Stimulated activated CD4-positive, alpha-beta T cell treated with anti-CD3 and anti-CD28 coated beads, Interleukin-12 subunit alpha, Interleukin-12 subunit beta, amount 100 ng/mL, for 48 hours (primary cell): ENCODE measurements at regions not wholly inside any gene's neighbourhood (a gene's known extent, or its start where the extent isn't known, plus 50 kb on each side); places are given as distances from the start of the nearest gene placed in this dataset.
"Not testable (repeated sequence)": the region's sequence is repeated elsewhere in the genome, so short reads cannot be mapped to it uniquely, and the experiment has no call there.

Experiments used
- DNase-seq, 3 donors: peaks; one replicate each; pipeline ENCODE4 v3.0.0-alpha.2; 2020; ENCODE audit warnings: low read depth in 2 of 3, low spot score in 1 of 3

DNA sequence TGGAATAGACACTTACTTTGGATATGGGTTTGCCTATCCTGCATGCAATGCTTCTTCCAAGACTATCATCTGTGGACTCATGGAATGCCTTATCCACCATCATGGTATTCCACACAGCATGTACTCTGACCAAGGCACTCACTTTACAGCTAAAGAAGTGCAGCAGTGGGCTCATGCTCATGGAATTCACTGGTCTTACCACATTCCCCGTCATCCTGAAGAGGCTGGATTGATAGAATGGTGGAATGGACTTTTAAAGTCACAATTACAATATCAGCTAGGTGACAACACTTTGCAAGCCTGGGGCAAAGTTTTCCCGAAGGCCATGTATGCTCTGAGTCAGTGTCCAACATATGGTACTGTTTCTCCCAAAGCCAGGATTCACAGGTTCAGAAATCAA, 199.1 kb downstream of the GJA1 start:
- not testable (repeated sequence) for DNase-seq

DNA sequence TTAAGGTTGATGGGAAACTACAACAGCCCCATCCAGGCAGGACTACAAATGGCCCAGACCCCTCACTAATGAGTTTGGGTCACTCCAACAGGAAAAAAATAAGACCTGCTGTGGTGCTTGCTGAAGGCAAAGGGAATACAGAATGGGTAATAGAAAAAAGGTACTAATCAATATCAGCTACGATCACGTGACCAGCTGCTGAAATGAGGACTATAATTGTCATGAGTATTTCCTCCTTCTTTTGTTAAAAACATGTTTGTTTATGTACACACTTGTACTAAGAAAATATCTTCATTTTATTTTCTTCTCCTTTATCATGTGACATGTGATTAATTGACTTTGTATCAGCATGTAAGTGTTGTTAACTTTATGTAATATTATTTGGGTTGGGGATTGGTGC, 199.9 kb downstream of the GJA1 start:
- DNase-seq = no peak

DNA sequence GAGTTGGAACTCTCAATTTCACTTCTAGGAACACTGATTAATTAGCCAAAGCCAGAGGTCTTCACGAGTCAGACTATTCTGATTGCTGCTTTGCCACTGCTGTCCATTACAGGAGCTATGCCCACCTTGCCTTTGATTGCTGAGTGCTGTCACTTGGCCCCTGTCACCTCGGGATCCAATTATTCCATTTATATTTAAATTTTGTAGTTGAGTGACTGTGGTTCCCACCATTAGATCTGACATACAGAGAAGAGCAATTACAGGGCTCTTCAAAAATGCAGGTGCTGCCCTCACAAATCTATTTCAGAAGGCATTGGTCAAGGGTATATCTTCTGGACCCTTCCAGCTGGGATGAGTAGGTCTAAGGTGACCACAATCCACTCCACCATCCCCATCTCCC, 200.8 kb downstream of the GJA1 start:
- not testable (repeated sequence) for DNase-seq

DNA sequence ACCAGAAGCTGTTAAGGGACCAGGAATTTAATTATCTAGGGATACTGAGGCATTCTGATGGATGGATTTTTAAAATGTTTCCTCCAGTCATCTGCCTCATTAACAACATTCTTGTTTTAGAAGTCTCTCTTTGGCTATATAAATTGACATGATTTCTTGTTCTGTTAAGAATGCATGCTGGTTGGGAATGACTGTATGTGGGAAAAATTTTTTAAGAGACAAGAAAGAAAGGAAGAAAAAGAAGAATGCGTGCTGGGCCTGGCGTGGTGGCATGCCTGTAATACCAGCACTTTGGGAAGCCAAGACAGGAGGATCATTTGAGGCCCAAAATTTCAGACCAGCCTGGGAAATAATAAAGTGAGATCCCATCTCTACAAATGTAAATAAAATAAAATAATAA, 203.6 kb downstream of the GJA1 start:
- no peak for DNase-seq

DNA sequence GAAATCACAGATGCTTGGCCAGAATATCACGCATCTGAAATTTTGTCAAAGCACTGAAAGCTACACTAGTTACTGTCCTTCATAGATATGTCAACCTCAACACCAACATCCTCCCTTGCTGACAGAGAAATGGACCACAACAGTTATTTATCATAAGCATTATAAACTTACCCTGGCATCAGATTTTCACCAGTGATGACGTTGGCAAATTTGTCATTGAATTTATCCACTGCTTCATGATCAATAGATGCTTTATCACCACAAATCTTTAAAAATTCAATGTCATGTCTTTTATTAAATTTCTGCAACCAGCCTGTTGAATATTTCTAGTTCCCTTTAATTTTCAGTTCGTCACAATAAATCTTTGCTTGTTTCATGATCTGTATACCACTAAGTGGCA, 205.7 kb downstream of the GJA1 start:
- no peak for DNase-seq

DNA sequence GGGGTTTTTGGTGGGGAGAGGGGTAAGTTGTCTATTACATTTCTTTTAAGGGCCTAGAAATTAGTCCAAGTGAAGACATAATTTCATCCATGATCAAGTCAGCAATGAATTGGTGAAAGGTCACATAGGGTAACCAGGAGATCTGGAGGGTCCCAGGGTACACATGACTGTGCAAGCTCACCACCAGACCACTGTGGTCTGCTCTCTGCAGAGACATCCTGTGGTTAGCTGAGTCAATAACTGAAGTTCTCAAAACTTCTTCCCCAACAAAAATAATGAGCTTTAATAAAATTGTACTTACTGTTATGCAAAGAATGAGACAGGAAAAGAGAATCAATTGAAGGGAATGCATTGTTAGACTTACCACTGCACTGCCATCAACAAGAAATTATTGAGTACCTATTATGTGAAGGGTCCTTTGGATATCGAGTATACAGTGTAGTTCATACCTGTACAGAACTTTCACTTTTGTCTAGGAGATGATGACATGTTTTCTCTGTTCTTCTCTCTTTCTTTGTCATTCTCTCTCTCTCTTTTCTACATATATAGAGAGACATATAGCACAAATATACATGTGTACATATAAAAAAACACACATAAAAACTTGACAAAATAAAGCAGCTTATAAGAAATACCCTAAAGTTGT, 209.8 kb downstream of the GJA1 start:
- no peak for DNase-seq

DNA sequence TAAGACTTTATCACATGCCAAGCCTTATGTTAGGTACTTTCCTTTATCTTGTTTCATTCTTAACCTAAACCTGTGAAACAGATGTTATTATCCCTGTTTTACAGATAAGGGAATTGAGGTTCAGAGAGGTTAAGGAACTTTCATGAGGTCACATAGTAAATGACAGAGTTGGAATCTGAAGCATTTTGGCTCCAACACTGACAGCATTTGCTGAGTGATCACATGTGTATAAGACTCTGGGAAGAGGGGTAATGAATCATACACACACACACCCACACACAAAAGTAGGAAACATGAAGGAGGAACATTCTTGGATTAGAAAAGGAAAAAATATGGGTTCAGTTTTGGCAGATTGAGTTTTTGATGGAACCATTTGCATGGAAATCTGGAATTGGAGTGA, 212.5 kb downstream of the GJA1 start:
- no peak for DNase-seq

DNA sequence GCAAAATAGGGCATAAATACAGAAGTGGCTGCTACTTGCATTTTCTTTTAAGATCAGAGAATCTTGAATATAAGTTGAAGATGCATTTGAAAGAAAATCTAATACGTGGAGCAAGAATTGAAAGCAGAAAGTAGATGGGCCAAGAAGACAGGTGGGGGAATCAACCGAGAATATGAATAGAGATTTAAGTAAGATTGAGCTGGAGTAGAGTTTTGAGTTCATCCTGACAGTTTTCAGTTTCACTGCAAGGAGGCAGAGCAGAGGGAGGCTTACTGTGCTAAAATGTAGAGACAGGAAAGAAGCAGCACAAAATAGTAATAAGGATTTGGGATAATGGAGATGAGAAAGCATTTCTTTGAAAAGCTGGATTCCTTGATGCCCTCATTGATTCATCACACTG, 214.5 kb downstream of the GJA1 start:
- no peak for DNase-seq

DNA sequence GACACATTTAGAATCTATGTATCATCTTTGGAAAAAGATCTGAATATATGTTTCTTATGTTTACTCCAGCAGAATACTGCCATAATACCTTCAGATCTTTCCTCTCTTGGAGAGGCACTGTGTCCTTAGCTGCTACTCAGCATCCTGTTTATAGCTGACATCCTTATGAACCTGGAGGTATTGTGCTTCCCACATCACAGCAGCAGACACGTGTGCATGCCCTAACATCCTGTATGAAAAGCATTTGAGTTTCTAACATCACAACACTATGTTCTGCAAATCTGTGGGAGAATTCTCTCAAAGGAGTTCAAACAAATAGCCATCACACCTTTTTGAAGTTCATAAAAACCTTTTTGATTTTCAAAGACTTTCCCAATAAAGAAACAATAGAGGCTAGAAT, 216.0 kb downstream of the GJA1 start:
- no peak for DNase-seq

DNA sequence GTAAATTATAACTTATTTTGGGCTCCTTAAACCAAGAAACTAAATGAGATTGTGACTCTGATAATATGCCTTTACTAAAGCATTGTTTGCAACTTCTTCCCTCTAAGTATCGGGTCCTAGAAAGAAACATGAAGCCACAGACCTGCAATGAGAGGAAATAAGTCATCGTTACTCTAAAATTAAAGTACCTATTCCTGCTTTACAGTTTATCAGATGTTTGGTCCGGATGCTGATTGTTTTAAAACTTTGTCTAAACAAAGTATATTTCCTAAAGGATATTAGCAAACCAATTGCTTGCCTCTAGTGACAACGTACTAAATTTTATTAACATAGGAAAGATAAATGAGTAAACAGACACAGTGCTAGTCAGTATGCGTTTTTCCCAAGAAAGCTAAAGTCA, 216.8 kb downstream of the GJA1 start:
- DNase-seq = no peak

DNA sequence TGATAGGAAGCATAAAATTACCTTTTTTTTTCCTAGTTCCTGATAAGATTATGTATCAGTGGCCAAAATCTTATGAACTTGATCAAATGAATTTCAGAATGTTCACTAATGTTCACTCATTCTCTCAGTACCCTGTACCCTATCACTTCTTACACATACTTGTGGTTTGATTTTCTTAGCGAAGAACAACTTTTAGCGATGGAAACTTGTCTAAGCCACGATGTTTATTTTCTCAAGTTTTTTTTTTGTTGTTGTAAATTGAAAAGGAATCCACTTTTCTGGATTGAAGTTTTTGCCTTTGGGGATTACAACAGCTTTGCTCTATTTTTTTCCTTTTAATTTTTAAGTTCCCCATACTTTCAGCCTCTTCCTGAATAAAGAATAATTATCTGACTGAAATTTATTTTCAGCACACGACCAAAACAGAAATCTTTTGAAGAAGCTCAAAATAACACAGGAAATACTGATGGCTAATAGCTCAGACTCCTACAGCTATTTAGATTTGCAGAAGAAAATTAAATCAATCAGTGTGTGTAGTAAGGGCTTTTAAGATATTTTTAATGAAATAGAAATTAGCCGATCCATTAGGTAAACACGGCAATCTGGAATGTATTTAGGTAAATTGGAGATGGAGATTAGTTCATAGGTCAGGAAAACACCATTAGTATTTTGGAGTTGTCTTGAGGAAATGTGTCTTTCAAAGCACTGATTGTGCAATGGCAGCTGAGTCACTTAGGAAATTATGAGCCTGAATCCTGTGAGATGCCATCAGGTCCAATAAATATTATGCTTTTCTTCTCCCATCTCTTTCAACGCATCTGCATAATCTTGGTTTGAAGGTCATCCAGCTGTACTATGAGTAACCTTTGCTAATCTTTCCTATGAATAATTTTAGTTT, 217.5 kb downstream of the GJA1 start:
- no peak for DNase-seq

DNA sequence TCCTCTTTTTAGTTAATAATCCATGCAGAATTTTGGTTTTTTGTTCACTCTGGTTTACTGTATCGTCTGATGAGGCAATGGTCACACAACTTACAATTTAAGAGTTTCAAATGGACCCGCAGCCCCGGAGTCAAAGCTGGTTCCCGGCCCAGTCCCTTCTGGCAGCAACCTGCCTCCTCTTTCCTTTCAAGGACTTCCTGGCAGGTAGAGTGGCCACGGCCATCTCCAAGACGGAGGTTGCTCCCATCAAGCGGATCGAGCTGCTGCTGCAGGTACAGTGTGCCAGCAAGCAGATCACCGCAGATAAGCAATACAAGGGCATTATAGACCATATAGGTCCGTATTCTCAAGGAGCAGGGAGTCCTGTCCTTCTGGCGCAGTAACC, 218.2 kb downstream of the GJA1 start:
- no peak for DNase-seq

DNA sequence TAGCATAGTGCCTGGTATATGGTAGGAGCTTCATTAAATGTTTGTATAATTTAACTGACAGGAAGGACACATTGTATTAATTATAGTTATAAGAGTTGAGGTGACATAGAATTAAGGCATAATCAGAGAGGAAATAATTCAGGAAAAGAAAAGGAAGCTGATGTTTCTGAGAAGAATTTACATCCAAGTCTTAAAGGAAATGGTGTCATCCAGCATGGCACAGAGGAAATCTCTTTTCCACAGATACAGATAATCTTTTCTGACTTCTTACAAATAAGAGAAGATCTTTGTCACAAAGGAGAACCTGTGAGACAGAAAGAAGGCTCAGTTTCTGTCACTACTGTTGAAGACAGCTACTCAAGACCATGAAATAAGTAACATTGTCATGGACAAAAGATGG, 222.5 kb downstream of the GJA1 start:
- no peak for DNase-seq

DNA sequence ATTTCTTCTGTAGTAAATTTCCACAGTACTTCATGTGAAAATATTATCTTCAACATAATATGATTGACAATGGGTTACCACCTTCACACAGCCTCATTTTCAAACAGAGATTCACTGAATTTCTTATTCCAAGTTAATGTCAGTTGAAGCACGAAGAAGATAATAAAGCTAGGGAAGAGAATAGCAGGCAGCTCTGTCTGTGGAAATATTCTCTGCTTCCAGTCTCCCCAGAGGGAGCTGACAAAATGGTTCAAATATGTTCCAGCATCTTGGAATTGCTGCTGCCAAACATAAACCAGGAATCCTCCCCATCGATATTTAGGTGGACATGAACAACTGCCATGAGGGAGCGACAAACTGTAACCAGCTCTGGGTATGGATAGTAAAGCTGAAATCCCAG, 224.8 kb downstream of the GJA1 start:
- no peak for DNase-seq

DNA sequence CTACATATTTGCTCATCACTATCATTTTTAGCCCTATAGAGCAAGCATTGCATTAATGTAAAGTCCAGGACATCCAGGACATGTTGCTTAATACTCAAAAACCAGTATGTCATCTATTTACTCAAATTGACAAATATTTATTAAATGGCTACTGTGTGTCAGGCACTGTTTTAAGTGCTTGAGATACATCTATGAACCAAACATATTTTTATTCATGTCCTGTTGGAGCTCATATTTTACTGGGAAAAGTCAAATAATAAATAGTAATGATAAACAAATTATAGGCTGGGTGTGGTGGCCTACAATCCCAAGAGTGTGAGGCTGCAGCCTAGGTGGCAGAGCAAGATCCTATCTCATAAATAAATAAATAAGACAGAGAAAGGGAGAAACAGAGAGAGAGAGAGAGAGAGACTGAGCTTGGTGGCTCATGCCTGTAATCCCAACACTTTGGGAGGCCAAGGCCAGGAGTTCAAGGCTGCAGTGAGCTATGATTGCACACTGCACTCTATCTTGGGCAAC, 227.9 kb downstream of the GJA1 start:
- no peak for DNase-seq

DNA sequence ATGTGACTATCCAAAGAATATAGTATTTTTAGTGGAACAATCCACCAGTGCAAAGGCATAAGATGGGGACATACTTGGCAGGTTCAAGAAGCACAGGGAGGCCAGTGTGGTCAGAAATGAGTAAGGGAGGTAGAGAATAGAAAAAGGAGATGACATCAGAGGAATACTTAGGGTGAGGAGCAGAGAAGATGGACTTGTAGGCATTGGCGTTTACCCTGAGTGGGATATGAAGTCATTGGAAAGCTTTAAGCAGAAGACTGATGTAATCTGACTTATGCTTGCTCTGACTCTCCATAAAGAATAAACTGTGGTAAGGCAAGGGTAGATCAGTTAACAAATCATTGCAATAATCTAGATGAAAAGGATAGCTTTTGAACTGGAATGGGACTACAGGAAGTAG, 228.7 kb downstream of the GJA1 start:
- DNase-seq = no peak

DNA sequence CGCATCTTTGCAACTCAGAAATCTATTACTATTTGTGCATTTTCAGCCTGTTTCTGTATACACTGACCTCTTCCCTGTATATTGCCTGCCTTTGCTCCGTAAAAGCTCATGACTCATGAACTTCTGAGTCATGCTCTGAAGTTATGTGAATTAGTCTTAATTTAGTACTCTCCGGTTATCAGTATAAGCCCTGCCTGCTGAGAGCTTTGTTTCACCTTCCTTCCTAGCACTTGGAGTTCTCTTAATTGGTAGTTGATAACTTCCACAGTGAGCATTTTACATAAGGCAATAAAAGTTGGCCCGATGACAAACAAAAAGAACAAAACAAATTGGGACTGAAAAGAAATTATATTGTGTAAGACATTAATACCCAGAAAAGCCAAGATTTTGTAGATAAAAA, 231.4 kb downstream of the GJA1 start:
- no peak for DNase-seq

DNA sequence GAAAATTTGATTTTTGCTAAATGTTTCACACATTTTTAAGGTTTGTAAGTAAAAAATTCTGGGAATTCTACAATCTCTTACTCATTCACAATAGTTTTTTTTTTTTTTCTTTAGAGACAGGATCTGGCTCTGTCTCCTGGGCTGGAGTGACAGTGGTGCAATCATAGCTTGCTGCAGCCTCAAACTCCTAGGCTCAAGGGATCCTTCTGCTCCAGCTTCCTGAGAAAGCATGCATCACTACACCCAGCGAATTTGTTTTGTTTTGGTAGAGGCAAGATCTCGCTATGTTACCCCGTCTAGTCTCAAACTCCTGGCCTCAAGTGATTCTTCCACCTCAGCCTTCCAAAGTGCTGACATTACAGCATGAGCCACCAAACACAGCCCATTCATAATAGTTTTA, 232.8 kb downstream of the GJA1 start:
- DNase-seq = no peak

DNA sequence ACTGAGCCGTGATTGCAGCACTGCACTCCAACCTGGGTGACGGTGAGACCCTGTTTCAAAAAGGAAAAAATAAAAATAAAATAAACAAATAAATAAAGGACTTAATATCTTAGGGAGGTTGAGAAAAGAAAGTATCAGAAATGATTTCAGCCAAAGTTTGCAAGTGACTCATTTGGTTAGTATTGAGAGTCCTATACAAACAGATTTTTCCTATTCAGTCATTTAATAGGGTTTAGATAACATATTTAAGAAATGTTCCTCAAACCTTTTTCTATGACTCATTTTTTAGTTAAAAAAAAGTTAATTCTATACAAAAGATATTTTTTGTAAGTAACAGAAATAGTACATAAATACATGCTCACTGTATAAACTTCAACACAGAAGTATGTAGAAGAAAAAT, 235.1 kb downstream of the GJA1 start:
- DNase-seq = no peak

DNA sequence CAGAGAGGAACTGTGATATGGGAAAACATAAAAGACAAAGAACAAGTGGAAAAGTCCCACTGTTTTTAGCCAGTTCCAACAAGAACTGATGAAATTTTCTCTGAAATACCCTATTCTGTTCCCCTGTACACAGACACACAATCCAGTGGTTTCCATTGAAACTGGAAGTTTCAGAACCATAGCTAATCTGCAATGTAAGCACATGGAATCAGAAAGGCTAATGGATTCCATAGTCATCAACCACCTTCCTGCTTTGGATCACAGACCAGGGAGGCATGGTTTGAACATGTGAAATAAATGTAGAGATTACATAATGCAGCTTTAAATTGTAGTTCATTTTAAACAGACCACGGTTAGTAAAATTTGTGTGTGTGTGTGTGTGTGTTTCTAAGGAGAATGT, 242.1 kb downstream of the GJA1 start:
- DNase-seq = no peak

DNA sequence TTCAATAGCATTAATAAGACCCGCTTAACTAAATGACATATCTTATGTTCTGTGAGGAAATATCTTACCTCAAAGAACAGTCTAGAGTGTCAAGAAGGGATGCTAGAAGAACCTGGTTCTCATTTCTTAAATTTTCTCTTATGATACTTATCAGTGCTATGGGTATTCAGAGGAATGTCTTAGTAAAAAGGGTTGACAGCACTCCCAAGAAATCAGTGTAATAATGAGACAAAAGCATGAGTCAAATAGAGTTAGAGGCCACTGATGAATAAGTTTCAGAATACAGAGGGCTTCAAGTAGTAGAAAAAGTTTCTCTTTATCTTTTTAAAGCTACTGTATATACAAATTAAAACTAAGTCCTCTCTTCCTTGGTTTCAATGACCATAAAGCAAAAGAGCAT, 242.8 kb downstream of the GJA1 start:
- no peak for DNase-seq

DNA sequence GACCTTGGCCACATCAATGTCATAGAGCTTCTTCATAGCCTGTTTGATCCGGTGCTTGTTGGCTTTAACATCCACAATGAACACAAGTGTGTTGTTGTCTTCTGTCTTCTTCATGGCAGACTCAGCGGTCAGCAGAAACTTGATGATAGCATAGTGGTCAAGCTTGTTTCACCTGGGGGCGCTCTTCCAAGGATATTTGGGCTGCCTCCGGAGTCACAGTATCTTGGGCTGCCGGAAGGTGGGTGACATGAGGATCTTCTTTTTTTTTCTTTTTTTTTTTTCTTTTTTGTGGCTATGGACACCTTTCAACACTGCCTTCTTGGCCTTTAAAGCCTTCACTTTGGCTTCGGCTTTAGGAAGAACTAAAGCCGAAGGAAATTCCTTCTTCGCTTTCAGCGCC, 244.6 kb downstream of the GJA1 start:
- no peak for DNase-seq

DNA sequence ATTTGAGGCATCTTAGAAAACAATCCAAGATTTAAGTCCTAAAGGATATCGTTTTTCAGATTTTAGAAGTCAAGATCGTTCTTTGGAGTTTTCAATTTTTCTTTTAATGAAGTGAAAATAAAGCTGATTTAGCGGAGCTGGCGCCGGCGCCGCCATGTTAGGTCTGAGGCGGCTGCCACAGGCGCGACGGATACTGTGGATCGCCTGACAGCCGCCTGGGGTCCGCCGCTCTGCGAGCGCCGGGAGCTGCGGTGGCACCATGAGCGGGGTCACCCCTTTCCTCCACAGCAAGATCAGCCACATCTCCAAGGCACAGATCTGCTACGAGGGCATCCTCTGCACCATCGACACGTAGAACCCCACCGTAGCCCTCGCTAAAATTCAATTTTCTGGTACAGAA, 247.2 kb downstream of the GJA1 start:
- no peak for DNase-seq
